Tibial nerve (tissue), 4 donors: ENCODE measurements at regions not wholly inside any gene's neighbourhood (a gene's known extent, or its start where the extent isn't known, plus 50 kb on each side); places are given as distances from the start of the nearest gene placed in this dataset.

Experiments used
- DNase-seq, 2 donors: peaks; one replicate each; pipeline ENCODE4 v3.0.0-alpha.2; 2019; ENCODE audit warnings: low spot score in 2 of 2
- H3K27ac ChIP-seq, 4 donors: fragments of 200-600 bp; sonication (generic) in 3 of 4; one replicate each; pipeline ENCODE4 v1.5.1; 2017 to 2019; ENCODE audit warnings: mild to moderate bottlenecking in 1 of 4
- H3K27me3 ChIP-seq, 2 donors: fragments of 200-600 bp; sonication (generic) in 1 of 2; one replicate each; pipeline versions ENCODE4 v1.5.1 to v1.6.0; 2017 to 2019
- H3K36me3 ChIP-seq, 3 donors: fragments of 200-600 bp; sonication (generic); one replicate each; pipeline ENCODE4 v1.5.1; 2018 to 2019
- H3K4me1 ChIP-seq, 4 donors: fragments of 200-600 bp; sonication (generic) in 3 of 4; one replicate each; pipeline ENCODE4 v1.5.1; 2017 to 2019
- H3K4me3 ChIP-seq, 4 donors: fragments of 200-600 bp; sonication (generic) in 3 of 4; one replicate each; pipeline ENCODE4 v1.5.1; 2017 to 2019; ENCODE audit warnings: mild to moderate bottlenecking in 1 of 4, moderate library complexity in 1 of 4
- H3K9me3 ChIP-seq, 4 donors: fragments of 200-600 bp; sonication (generic) in 3 of 4; one replicate each; pipeline ENCODE4 v1.5.1; 2017 to 2019
- EP300 ChIP-seq, 2 donors: sonication (generic); formaldehyde crosslinking; IDR thresholded peaks; one replicate each; pipeline ENCODE4 v1.6.1; 2017; ENCODE audit warnings: antibody characterized with exemption in 2 of 2, mild to moderate bottlenecking in 1 of 2
- POLR2A ChIP-seq, 2 donors: fragments of 450-650 bp; IDR thresholded peaks; one replicate each; pipeline ENCODE4 v1.6.1; 2017; ENCODE audit warnings: antibody characterized with exemption in 2 of 2, mild to moderate bottlenecking in 2 of 2, moderate library complexity in 2 of 2
- WGBS, 2 donors: methylation state at CpG; one replicate each; pipeline ENCODE4 v1.1.5; 2018; 5-methylcytosine and 5-hydroxymethylcytosine counted together
- TF ChIP-seq, protein P1 (sequence below), 5 experiments: fragments of 200-600 bp in 3 of 5; fragments of 450-650 bp in 2 of 5; sonication (generic) in 3 of 5; IDR thresholded peaks; one replicate each; pipeline ENCODE4 v1.5.1; 2016 to 2019; ENCODE audit warnings: antibody characterized with exemption in 5 of 5, mild to moderate bottlenecking in 3 of 5, moderate library complexity in 2 of 5

- no peak overlapping the region for H3K4me3 ChIP-seq
Measured at GRCh38 chr10:123583639-123584418, 82.3 kb upstream of the GPR26 start.

DNA sequence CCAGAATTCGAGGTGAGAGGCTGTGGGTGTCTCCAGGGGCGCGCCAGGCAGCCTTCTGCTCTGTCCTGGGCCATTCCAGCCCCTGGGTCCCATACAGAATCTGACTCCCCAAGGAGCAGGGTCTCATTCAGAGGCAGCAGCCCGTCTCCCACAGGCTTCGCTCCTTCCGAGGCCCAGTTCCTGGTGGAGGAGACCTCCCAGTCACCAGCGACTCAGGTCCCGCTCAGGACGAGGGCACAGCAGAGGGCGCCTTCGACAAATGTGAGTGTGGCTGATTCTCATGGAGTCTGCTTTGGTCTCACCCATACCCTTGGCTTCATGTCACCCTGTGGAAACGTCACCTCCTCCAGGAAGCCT is 81.8 kb upstream of the GPR26 start:
- TF ChIP-seq POLR2A (IDR thresholded peaks at IDR 0.05) (no peak), EP300 (IDR thresholded peaks at IDR 0.05) (no peak)
- TF ChIP-seq, protein P1, sequence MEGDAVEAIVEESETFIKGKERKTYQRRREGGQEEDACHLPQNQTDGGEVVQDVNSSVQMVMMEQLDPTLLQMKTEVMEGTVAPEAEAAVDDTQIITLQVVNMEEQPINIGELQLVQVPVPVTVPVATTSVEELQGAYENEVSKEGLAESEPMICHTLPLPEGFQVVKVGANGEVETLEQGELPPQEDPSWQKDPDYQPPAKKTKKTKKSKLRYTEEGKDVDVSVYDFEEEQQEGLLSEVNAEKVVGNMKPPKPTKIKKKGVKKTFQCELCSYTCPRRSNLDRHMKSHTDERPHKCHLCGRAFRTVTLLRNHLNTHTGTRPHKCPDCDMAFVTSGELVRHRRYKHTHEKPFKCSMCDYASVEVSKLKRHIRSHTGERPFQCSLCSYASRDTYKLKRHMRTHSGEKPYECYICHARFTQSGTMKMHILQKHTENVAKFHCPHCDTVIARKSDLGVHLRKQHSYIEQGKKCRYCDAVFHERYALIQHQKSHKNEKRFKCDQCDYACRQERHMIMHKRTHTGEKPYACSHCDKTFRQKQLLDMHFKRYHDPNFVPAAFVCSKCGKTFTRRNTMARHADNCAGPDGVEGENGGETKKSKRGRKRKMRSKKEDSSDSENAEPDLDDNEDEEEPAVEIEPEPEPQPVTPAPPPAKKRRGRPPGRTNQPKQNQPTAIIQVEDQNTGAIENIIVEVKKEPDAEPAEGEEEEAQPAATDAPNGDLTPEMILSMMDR (IDR thresholded peaks at IDR 0.05): no peak
- Histone ChIP-seq H3K27me3 (peaks cover 0 to 32% of the 10 kb centered on the region in 2 donors), H3K36me3 (no peaks in the 10 kb centered on the region), H3K4me1 (peaks cover 0 to 18% (median 0%) of the 10 kb centered on the region in 4 donors), H3K4me3 (no peak overlapping the region), H3K27ac (no peak overlapping the region), H3K9me3 (no peaks in the 10 kb centered on the region)
- WGBS, 2 donors: 84 to 87% methylated on average over 11 to 12 of the region's 12 CpGs
- DNase-seq: no peak

More at GRCh38 chr10:123583639-123584418, 82.3 kb upstream of the GPR26 start:
- H3K27me3 ChIP-seq: peaks cover 0 to 32% of the 10 kb centered on the region in 2 donors
- peaks cover 0 to 18% (median 0%) of the 10 kb centered on the region in 4 donors for H3K4me1 ChIP-seq
- 14 to 17% methylated on average over 24 of the region's 24 CpGs for WGBS, 2 donors
- TF ChIP-seq, protein P1 (IDR thresholded peaks at IDR 0.05): peak; percentile 62 to 83 (median 80)
- TF ChIP-seq POLR2A (IDR thresholded peaks at IDR 0.05): no peak
- peak in 1 of 2 donors; percentile 15 for TF ChIP-seq EP300 (IDR thresholded peaks at IDR 0.05)
- no peaks in the 10 kb centered on the region for H3K36me3 ChIP-seq
- peak; percentile 60 to 75 for DNase-seq
- no peaks in the 10 kb centered on the region for H3K9me3 ChIP-seq
- no peak overlapping the region for H3K27ac ChIP-seq

- no peak overlapping the region for H3K27ac ChIP-seq
- TF ChIP-seq EP300 (IDR thresholded peaks at IDR 0.05) (no peak), POLR2A (IDR thresholded peaks at IDR 0.05) (no peak)
- TF ChIP-seq, protein P1 (IDR thresholded peaks at IDR 0.05): no peak
- no peaks in the 10 kb centered on the region for H3K9me3 ChIP-seq
- H3K36me3 ChIP-seq: no peaks in the 10 kb centered on the region
- H3K4me1 ChIP-seq: peaks cover 0 to 18% (median 0%) of the 10 kb centered on the region in 4 donors
- peaks cover 0 to 20% of the 10 kb centered on the region in 2 donors for H3K27me3 ChIP-seq
- 61 to 65% methylated on average over 12 of the region's 12 CpGs for WGBS, 2 donors
- H3K4me3 ChIP-seq: no peak overlapping the region
- DNase-seq: no peak
Measured at GRCh38 chr10:123585477-123586445, 80.4 kb upstream of the GPR26 start.

GRCh38 chr10:123587110-123587509 is 79.0 kb upstream of the GPR26 start:
- H3K27me3 ChIP-seq: peaks cover 0 to 12% of the 10 kb centered on the region in 2 donors
- TF ChIP-seq POLR2A (IDR thresholded peaks at IDR 0.05) (no peak), EP300 (IDR thresholded peaks at IDR 0.05) (no peak)
- TF ChIP-seq, protein P1 (IDR thresholded peaks at IDR 0.05): no peak
- H3K9me3 ChIP-seq: peaks cover 0 to under 1% (median 0%) of the 10 kb centered on the region in 4 donors
- H3K36me3 ChIP-seq: no peaks in the 10 kb centered on the region
- WGBS, 2 donors: 60 to 86% methylated on average over 3 of the region's 3 CpGs
- no peak overlapping the region for H3K4me3 ChIP-seq
- H3K27ac ChIP-seq: no peak overlapping the region
- DNase-seq: no peak
- H3K4me1 ChIP-seq: peaks cover 0 to 16% (median 0%) of the 10 kb centered on the region in 4 donors
